GM20000 (cell line): ENCODE measurements at regions not wholly inside any gene's neighbourhood (a gene's known extent, or its start where the extent isn't known, plus 50 kb on each side); places are given as distances from the start of the nearest gene placed in this dataset.

ENCODE experiments used
- DNase-seq: peaks from one replicate; pipeline ENCODE4 v3.0.0; 2012; ENCODE audit warnings: low spot score
- TF ChIP-seq, protein P1 (sequence below): IDR thresholded peaks from 2 replicates; pipeline ENCODE4 v1.5.1; 2012; ENCODE audit warnings: mild to moderate bottlenecking, control low read depth; ENCODE audit errors: extremely low read depth, missing control alignments

DNA sequence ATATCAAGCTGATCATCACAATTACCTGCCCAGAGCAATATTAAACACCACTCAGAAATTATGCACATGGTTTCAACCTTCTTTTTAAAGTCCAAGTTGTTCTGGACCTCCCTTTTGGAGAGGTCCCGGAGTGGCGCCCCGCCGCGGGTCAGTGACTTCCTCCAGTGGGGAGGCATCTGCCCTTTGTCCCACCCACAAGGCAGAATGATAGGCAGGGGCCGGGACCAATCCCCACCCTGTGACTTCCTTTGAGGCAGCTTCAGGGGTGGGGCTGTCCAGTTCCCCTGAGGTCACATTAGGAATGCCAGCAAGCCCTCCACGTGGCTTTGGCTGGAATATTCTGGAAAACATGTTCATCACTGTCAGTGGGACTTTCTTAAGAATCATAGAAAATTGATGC lies 207.0 kb downstream of the ANKRD60 start:
- TF ChIP-seq, protein P1, sequence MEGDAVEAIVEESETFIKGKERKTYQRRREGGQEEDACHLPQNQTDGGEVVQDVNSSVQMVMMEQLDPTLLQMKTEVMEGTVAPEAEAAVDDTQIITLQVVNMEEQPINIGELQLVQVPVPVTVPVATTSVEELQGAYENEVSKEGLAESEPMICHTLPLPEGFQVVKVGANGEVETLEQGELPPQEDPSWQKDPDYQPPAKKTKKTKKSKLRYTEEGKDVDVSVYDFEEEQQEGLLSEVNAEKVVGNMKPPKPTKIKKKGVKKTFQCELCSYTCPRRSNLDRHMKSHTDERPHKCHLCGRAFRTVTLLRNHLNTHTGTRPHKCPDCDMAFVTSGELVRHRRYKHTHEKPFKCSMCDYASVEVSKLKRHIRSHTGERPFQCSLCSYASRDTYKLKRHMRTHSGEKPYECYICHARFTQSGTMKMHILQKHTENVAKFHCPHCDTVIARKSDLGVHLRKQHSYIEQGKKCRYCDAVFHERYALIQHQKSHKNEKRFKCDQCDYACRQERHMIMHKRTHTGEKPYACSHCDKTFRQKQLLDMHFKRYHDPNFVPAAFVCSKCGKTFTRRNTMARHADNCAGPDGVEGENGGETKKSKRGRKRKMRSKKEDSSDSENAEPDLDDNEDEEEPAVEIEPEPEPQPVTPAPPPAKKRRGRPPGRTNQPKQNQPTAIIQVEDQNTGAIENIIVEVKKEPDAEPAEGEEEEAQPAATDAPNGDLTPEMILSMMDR: no peak
- no peak for DNase-seq

DNA sequence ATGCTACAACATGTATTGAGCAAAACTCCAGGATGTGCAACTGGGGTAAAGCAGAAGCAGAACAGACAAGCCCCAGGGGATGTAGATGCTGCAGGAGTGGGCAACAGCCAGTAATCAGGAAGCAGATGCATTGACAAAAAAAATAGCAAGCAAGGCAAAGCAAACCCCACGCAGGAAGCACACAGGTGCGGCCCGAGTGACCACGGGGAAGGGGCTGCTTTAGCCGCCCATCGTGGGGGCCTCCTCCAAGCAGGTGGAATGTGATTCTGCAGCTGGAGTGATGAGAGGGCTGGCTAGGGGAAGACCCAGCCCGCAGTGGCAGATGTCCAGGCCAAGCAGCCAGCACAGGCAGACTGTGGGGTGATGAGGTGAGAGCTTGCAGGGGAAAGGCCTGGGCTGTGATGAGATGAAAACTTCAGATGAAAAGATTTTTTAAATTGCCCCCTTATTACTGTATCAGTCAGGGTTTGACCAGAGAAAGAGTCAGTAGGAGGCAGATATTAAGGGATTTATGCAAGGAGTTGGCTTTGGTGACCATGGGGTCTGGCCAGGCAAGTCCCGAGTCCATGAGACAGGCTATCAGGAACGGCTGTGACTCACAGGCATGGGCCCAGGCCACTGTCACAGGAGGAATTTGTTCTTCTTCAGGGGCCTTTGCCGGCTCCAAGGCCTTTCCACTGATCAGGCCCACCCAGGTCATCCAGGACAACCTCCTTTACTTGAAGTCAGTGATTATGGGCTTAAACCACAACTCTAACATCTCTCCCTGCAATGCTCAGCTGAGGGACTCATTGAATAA lies 207.6 kb downstream of the ANKRD60 start:
- TF ChIP-seq, protein P1: no peak
- DNase-seq: no peak

DNA sequence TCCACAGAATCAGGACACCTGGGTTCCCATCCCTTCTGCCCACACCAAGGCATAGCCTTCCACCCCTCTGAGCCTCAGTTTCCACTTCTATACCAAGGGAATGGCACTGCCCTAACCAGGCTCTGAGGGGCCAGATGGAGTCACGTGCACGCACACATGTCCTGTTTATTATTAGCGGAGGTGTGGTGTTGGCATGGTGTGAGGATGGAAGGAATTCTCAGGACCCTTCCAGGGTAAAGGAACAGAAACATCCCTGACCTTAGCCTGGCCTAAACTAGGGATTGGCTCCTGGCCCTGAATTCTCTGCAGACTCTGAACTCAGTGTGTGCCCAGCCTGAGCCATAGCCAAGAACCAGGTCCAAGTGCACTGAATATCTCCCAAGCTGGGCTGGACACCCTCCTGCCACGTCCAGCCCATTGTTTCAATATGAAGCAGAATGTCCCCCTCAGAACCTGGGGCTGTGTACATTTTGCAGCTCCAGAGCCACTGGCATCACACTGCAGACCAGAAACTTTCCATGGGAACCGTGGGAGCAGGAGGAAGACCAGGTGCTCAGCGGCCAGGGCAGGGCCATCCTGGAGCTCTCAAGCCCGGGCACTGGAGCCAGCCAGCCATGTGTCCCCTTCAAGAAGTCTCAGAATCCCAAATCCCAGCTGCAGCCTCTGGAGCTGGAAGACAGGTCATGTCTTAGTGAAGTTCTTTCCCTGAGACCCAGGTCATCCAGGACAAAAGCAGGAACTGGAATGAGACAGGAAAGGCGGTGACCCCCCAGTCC lies 208.4 kb downstream of the ANKRD60 start:
- no peak for DNase-seq
- TF ChIP-seq, protein P1: no peak

DNA sequence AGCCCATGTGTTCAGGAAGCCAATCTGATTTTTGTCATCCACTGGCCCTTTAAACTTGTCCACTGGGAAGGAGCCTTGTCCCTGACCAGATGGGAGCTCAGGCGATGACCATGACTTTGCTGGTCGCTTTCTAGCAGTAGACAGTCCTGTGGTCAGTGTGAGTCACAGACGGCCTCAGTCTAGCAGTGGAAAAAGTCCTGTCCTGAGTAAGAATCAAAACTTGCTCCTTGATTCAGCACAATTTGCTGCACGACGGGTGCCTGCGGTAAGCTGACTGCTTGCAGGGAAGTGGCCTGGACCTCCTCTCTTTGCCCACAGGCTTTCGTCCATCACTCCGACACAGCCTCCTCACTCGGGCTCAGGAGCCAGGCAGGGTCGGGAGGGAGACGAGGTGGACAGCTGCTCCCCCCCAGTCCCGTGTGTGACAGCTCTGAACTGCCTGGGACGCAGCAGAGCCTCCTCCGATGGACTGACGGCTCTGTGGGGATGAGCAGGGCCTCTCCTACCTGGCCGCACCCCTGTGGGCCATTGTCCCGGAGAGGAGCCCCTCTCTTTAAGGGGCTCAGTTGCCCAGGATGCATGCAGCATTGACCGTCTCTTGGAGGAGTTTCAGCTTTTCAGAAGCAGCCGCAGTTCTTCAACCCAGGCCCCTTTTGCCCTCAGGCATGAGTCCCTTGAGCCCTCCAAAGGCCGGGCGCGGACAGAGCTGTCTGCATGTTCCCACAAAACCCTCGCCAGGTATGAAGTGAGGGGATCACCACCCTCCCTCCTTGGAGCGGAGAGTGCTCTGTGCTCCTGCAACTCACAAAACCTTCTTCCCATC lies 209.2 kb downstream of the ANKRD60 start:
- TF ChIP-seq, protein P1: no peak

DNA sequence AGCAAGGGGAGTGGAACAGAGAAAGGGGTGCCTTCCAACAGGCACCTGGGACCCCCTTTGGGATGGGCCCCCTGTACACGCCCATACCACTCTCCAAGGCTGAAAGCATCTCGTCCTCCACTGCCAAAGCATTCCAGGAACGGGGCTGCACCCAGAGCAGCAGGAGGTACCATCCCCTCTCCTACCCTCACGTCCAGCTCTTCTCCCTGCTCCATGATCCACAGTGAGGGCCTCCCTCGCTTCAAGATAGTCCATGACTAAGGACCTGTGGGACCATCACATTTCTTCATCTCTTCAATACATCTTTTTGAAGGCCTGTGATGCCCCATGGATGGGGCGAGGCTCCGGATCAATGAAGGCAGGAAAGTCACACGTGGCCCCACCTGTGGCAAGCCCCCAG lies 209.9 kb downstream of the ANKRD60 start:
- DNase-seq: no peak
- TF ChIP-seq, protein P1: no peak

More for the DNA sequence above, 209.2 kb downstream of the ANKRD60 start:
- DNase-seq: no peak

DNA sequence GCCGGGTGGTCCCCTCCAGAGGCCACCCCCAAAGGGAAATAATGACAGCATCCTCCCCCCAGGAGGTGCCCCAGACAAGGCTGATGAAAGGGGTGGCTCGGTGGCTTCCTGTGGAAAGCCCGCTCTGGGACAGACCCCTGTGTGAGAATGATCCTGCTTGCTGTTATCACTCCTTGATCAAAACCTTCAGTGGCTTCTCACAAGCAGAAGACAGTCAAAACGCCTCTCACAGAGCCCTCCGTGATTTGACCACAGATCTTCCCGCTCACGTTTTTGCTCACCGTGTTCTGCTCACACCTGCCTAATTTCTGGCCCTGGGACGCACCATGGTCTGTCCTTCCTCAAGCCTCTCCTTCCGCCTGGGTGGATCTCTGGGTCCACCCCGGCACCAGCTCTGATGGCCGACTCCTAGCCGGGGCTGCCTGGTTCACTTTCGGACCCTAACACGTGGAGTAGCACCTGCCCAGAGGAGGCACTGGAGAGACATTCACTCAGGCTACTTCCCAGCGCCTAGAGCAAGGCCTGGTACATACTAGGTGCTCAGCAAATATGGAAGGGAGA lies 210.4 kb downstream of the ANKRD60 start:
- DNase-seq: no peak
- TF ChIP-seq, protein P1: no peak
